22Rv1 (cell line): ENCODE measurements at regions not wholly inside any gene's neighbourhood (a gene's known extent, or its start where the extent isn't known, plus 50 kb on each side); places are given as distances from the start of the nearest gene placed in this dataset.
"Not testable (repeated sequence)": the region's sequence is repeated elsewhere in the genome, so short reads cannot be mapped to it uniquely, and the experiment has no call there.

Source experiments
- H3K27ac ChIP-seq: fragments of 450-650 bp; 2 replicates; pipeline ENCODE4 v1.5.1; 2017
- ZFX ChIP-seq: fragments of 450-650 bp; IDR thresholded peaks from 2 replicates; pipeline ENCODE4 v1.6.1; 2017; ENCODE audit warnings: antibody characterized with exemption, borderline replicate concordance
- TF ChIP-seq, protein P1 (sequence below): fragments of 450-650 bp; IDR thresholded peaks from 2 replicates; pipeline ENCODE4 v1.5.1; 2017; ENCODE audit warnings: mild to moderate bottlenecking

DNA sequence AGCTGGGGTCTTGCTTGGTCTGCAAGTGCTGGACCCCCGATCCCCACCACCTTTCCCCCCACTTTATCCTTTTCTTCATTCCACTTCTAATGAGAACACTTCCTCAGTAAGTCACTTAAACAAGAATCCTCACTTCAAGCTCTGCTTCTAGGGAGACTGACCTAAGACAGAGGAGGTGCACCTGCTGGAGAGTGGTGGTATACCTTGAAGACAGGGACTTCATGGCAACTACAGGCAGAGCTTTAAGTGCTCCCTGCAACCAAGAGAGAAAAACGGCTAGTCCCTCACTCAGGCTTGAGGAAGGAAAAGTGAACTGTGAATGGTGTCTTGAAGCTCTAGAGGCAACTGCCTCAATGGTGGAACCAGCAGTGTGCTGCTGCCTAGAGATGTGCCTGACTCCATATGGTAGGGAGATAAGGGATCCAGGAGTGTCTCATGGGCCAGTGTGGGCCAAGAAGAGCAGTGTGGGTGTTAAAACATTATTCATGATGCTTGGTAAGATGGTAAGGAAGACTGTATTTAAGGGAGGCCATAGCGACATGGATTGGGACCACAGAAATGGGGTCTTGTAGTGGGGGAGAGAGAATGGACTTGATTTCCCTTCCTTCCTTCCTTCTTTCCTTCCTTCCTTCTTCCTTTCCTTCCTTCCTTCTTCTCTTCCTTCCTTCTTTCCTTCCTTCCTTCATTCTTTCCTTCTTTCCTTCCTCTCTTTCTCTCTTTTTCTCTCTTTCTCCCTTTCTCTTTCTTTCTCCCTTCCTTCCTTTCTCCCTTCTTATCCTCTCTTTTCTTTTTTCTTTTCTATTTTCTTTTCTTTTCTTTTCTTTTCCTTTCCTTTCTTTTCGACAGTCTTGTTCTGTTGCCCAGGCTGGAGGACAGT, 96.2 kb upstream of the NAP1L1 start:
- no peak for TF ChIP-seq ZFX
- TF ChIP-seq, protein P1, sequence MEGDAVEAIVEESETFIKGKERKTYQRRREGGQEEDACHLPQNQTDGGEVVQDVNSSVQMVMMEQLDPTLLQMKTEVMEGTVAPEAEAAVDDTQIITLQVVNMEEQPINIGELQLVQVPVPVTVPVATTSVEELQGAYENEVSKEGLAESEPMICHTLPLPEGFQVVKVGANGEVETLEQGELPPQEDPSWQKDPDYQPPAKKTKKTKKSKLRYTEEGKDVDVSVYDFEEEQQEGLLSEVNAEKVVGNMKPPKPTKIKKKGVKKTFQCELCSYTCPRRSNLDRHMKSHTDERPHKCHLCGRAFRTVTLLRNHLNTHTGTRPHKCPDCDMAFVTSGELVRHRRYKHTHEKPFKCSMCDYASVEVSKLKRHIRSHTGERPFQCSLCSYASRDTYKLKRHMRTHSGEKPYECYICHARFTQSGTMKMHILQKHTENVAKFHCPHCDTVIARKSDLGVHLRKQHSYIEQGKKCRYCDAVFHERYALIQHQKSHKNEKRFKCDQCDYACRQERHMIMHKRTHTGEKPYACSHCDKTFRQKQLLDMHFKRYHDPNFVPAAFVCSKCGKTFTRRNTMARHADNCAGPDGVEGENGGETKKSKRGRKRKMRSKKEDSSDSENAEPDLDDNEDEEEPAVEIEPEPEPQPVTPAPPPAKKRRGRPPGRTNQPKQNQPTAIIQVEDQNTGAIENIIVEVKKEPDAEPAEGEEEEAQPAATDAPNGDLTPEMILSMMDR: no peak
- H3K27ac ChIP-seq: no peak overlapping the region

DNA sequence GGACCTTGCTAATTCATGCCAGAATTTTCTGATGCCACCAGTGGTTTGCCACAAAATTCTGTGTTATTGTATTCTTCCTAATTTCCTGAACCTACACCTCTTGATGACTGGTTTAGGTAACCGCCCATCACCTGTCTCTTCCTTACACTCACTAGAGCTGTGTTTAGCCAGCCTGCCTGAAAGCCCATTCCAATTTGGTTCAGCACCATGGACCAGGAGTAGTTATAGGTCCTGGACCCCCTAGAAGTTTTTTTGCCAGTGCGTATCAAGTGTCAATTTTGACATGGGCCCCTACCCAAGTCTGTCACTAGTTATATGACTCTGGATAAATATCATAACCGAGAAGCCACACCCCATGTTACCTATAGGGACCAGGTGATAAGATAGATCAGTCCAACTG, 94.0 kb upstream of the NAP1L1 start:
- TF ChIP-seq, protein P1: no peak
- TF ChIP-seq ZFX: no peak
- H3K27ac ChIP-seq: no peak overlapping the region

DNA sequence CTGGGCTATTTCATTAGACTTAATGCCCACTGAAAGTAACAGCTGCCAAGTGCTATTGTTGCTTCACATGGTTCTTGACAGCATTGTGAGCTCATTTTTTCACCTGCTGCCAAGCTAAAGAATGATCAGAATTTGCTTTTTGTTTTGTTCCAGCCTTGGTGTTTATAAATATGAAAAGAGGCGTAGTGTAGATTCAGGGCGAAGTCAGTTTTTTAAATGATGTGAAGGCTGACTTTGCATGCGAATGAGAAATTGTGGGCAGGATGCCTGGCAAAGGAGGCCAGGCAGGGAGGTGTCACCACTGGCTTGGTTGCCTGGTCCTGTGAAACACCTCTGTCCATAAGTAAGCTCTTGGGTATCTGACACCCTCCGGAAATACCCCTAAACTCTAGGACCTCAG, 93.3 kb upstream of the NAP1L1 start:
- H3K27ac ChIP-seq: no peak overlapping the region
- no peak for TF ChIP-seq ZFX
- TF ChIP-seq, protein P1: no peak

DNA sequence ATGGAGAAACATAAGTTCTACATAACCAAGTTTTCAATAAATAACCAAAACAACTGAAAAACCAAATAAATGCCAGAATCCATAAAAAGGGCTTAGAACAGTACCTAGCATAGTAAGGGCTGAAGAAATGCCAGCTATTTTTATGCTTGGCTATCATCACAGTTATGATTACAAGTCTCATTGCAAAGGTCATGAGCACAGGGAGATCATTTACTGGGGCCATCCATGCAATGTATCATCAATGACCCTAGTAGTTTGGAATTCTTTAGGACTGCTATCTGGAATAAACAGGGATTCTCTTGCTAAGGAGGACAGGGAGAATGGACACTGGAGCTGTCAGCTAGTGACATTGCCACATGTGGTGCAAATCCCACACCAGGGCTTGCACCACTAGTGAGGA, 92.5 kb upstream of the NAP1L1 start:
- TF ChIP-seq, protein P1: no peak
- no peak for TF ChIP-seq ZFX
- H3K27ac ChIP-seq: no peak overlapping the region

DNA sequence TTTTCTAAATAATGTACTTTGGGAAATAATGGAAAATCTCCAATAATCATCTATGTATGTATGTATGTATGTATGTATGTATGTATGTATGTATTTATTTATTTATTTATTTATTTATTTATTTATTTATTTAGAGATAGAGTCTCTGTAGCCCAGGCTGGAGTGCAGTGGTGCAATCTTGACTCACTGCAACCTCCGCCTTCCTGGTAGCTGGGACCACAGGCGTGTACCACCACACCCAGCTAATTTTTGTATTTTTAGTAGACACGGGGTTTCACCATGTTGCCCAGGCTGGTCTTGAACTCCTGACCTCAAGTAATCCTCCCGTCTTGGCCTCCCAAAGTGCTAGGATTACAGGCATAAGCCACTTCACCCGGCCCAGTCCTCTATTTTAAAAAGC, 91.5 kb upstream of the NAP1L1 start:
- not testable (repeated sequence) for H3K27ac ChIP-seq

DNA sequence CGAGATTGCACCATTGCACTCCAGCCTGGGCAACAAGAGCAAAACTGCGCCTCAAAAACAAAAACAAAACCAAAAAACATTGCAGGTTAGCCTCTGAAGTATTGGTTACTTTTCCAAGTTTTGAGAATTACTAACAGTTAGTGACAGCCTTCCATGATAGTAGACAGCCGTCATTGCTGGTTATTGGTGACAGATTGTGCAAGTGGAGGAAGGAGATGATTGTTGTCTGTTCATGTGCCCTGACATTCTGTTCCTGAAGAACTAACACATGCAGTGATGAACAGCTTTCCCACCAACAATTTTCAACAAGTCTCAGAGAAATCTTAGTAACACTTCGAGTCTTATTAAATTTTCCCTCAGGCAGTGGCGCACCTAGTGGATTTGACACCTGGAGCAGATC, 89.3 kb upstream of the NAP1L1 start:
- TF ChIP-seq ZFX: no peak
- TF ChIP-seq, protein P1: no peak
- H3K27ac ChIP-seq: no peak overlapping the region

DNA sequence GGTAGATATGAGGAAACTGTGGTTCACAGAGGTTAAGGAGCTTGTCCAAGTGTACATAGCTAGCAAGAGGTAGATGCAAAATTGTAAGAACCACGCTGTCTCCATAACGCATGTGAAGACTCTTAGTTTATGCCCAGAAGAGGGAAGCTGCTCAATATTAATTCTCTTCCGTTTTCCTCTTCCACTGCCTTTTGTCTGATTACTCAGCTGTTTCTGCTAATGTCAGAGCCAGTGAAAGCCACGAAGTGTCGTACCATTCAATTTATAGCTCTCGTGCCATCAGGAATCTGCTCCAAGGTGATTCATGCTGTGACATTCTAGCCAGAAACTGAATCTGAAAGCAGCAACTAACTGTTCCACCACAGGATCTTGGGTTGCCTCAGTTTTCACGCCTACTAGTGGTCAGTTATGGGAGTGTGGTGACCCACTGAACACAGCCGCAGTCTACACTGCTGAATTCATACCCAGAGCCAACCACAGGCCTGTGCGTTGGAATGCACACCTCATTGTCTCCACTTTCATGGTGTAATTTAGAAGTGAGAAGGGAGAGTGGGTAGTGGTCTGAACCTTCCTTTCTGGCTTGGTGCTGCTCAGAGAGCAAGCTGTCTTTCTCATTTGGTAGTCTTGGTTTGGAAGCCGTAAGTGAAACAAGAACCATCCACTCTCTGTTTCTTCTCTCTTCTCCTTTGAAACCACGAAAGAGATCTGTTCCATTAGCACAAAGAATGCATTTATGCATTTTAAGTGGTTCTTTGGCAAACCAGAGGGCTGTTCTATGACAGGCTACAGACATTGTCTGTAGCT, 74.2 kb upstream of the NAP1L1 start:
- H3K27ac ChIP-seq: no peak overlapping the region
- no peak for TF ChIP-seq ZFX
- TF ChIP-seq, protein P1: peak; percentile 88
